HG03196 (cell line): ENCODE measurements at regions not wholly inside any gene's neighbourhood (a gene's known extent, or its start where the extent isn't known, plus 50 kb on each side); places are given as distances from the start of the nearest gene placed in this dataset.

Experiments used
- ATAC-seq: cut with Tn5 transposase; IDR thresholded peaks from one replicate; pipeline ENCODE4 v1.9.1; 2021; ENCODE audit not compliant: unreplicated experiment

- no peak for ATAC-seq
Measured at GRCh38 chr7:125173571-125173970, 243.9 kb upstream of the POT1 start.

GRCh38 chr7:125169088-125169487, 239.5 kb upstream of the POT1 start:
- ATAC-seq = no peak

DNA sequence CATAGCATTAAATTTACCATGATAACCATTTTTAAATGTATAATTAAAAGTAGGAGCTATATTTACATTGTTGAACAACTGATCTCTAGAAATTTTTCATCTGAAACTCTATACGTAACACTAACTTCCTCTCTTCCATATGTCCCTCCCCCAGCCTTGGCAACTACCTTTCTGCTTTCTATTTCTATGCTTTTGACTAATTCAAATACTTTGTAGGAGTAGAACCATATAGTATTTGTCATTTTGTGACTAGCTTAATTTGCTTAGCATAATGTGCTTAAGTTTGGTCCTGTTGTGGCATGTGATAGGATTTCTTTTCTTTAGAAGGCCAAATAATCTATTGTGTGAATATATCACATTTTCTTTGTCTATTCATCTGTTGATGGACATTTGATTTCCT, 225.3 kb upstream of the POT1 start:
- no peak for ATAC-seq

DNA sequence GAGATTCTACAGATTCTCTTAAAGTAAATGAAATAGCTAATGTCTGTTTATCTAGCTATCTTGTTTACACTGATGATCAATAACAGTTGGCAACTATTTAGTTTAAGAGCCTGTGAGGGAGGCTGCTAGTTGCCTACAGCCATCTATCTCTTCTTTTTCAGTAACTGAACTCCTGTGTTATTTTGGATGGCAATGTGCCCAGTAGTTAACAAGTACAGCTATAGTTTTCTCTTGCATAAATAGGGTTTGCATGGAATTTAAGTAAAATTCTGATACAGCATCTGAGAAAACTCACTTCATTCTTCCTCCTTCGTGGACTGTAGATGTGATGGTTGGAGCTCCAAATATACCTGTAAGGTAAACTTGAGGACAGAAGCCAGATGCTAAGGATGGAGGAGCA, 219.5 kb upstream of the POT1 start:
- ATAC-seq = no peak

DNA sequence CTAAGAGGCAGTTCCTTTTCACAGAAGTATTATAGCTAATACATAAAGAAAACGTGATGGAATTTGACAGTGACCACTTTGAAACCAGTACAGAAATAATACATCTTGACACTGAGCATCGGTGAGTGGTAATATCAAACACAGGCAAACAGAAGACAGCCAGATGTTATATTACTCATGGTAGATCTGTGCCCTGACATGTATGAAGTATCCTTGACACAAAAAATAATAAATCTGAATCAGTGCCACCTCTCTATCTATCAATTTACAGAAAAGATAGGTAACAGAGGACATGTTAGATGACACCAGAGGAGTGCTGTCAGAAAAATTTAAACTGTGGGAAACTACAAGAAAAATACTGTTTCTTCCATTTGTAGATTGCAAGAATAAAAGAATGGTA, 217.4 kb upstream of the POT1 start:
- ATAC-seq = no peak

DNA sequence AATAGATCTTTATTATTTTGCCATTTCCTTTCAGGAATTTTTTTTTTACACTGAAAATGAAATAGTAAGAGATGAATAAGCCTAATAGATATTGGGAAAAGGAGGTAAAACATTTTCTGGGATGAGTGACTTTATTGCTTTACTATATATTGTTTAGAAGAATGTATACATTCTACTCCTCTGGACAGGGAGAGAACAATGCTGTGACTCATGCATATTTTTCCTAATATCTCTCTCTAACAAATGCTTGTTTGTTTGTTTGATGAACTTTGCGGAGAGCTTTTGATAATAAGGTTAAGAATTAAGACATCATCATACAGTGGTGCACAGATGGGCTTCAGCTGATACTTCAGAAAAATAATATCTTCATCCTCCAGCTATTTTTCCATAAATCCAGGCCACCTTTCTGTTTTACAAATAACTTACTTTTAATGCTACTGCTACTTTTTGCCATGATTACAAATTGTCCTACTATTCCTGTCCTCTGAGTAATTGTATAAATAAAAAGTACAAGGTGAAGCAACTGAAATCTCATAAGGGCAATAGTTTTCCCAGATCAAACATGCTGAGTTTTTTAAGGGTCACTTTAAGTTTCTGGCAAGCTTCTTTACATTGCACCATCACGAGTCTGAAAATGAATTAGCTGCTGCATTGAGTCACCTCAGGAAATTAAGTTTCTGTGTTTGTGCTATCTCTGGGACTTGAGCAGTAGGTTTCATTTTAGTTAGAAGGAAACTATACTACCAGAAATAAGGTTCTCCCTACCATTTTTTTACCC, 207.3 kb upstream of the POT1 start:
- ATAC-seq = no peak

- no peak for ATAC-seq
Measured at GRCh38 chr7:125136341-125136740, 206.7 kb upstream of the POT1 start.

- ATAC-seq = no peak
Measured at GRCh38 chr7:125130173-125130572, 200.5 kb upstream of the POT1 start.

- no peak for ATAC-seq
Measured at GRCh38 chr7:125127304-125127703, 197.7 kb upstream of the POT1 start.

DNA sequence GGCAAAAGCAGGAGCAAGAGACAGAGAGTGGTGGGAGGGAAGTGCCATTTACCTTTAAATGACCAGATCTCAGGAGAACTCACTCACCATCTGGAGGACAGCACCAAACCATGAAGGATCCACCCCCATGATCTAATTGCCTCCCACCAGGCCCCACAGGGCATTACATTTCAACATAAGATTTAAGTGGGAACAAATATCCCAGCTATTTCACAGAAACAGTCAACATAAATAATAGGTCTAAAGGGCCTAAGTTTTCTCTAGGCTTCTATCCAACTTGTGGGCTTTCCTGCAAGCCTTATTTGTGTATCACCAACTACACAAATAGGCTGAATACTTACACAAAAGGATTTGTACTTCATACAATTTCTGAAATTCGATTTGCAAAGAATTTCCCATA, 196.8 kb upstream of the POT1 start:
- ATAC-seq = no peak

DNA sequence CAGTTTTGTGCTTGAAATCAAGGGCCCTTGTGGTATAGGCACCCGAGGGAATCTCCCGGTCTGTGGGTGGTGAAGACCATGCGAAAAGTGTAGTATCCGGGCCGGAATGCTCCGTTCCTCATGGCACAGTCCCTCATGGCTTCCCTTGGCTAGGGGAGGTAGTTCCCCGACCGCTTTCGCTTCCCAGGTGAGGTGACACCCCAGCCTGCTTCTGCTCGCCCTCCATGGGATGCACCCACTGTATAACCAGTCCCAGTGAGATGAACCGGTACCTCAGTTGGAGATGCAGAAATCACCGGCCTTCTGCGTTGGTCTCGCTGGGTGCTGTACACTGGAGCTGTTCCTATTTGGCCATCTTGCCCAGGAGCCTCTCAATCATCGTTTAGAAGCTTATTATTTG, 195.7 kb upstream of the POT1 start:
- ATAC-seq = no peak

- ATAC-seq = no peak
Measured at GRCh38 chr7:125122173-125122572, 192.5 kb upstream of the POT1 start.

- no peak for ATAC-seq
Measured at GRCh38 chr7:125119559-125120115, 190.0 kb upstream of the POT1 start.

DNA sequence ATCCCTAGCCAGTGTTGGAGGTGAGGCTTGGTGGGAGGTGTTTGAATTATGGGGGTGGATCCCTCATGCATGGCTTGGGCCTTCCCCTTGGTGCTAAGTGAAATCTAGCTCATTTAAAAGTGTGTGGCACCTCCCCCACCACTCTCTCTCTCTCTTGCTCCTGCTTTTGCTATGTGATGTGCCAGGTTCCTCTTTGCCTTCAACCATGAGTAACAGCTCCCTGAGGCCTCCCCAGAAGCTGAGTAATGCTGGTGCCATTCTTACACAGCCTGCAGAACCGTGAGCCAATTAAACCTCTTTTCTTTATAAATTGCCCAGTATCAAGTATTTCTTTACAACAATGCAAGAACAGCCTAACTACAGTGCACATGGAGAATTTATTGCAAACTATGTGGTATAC, 188.8 kb upstream of the POT1 start:
- ATAC-seq = no peak

DNA sequence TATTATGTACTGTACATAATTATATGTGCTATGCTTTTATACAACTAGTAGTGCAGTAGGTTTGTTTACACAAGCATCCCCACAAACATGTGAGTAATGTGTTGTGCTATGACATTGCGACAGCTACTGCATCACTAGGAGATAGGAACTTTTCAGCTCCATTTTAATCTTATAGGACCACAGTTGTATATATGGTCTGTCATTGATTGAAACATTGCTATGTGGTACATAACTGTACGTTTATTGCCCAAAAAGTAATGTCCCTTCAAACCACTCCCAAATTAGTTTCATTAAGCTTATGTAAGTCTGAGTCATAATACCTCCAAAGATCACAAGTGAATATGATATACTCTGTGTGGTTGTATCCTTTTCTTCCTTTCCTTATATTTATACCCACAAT, 183.2 kb upstream of the POT1 start:
- ATAC-seq = no peak

- ATAC-seq = no peak
Measured at GRCh38 chr7:125099519-125099918, 169.9 kb upstream of the POT1 start.

DNA sequence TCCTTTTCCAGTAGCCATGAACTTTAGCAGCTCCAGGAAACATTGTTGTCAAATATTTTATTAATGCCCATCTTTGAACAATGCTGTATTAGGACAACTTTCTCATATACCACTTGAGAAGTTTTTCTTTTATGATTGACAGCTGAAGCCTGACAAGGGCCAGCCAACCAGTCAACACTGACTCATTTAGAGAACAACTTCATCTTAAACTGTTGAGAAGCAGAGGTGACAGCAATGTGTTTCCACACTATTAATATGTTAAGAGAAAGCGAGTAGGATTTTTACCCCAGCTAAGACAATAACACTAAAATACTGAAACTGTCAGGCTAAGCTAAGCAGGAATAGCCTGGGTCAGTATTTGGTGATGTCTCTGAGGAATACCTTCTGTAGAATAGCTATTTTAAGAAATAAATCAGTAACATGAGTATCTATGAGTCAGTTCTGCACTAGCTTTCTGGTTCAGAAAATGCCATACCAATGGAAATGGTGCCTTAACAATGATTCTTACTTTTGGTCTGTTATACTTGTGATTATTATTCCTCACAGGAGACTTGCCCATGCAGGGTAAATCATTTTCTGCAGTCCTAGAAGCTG, 168.8 kb upstream of the POT1 start:
- ATAC-seq = peak; percentile 85

DNA sequence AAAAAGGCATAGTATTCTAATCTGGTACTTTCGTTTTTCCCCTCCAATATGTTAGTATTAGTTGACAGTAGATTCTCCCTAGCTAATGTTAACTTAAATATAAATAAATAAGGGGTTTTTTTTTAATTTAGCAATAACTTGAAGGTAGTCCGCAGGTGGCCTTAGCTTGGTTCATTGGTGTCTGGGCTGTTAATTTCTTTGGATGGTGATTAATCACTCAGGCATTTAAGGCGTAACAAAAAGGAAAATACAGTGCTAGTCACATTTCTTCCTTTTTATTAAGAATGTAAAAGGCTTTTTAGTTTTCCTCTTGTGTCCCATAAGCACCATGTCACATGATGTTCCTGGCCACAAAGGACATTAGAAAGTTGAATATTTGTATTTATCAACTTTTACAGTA, 161.0 kb upstream of the POT1 start:
- no peak for ATAC-seq

DNA sequence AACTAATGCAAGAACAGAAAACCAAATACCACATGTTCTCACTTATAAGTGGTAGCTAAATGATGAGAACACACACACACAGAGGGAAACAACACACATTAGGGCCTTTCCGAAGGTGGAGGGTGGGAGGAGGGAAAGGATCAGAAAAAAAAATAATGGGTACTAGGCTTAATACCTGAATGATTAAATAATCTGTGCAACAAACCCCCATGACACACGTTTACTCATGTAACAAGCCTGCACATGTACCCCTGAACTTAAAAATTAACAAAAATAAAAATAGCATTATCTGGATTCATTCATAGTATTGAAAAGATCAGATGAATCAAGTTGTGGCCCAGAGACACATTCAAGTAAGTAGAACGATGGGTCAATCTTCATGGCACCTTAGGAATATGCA, 159.5 kb upstream of the POT1 start:
- no peak for ATAC-seq

GRCh38 chr7:125088555-125088954, 158.9 kb upstream of the POT1 start:
- ATAC-seq = no peak

DNA sequence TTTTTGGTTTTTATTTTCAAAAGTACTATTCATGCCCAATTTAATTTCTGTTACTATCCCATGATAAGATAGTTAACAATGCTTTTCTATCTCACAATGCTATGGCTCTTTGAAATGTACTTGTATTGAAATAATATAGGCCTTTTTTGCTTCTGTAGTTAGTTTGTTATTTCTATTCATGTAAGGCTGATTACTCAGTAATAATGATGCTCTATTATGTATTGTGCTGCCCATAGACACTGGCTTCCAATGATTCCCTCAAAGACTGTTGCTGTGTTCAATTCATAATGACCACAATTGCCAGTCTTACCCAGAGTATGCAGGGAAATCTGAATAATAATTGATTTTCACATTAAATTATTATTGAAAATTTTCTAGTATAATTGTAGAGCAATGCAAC, 155.5 kb upstream of the POT1 start:
- ATAC-seq = no peak

- ATAC-seq = no peak
Measured at GRCh38 chr7:125084196-125084595, 154.6 kb upstream of the POT1 start.

DNA sequence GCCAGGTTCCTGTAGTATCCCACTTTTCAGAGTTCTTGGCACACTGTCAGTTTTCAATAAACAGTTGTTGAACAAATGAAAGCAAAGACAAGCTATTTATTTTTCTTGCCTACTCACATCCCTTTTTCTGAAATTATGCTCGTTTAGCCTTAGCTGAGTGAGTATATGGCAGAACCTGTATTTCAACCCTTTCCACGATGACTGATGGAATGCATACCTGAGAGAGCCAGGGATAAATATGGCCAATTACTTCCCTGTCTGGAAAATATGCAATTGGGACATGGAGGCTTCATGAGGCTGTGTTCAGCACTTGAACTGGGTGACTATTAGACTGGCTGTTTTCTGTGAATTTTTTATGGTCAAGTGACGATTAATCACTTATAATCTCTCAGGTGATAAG, 144.5 kb upstream of the POT1 start:
- ATAC-seq = no peak
